ENCODE measurements at regions not wholly inside any gene's neighbourhood (a gene's known extent, or its start where the extent isn't known, plus 50 kb on each side); places are given as distances from the start of the nearest gene placed in this dataset.

GRCh38 chr11:112889446-112889845 lies 71.8 kb upstream of the NCAM1 start:
- Histone ChIP-seq H3K23me2 (ENCODE audit: low read depth, low read length) (no peaks in the 10 kb centered on the region), H2BK5ac (ENCODE audit: low read depth, low read length) (no peak overlapping the region), H3K79me1 (ENCODE audit: low read depth, low read length) (no peaks in the 10 kb centered on the region; the same call in 1 of the 2 replicates), H2BK12ac (ENCODE audit: low read depth, low read length) (no peak overlapping the region), H3K4ac (replicated peaks; ENCODE audit: insufficient read length, low read depth, low read length) (no peak overlapping the region), H4K8ac (ENCODE audit: extremely low read depth, insufficient read depth, low read length) (no peak overlapping the region; the same call in 1 of the 2 replicates), H3K56ac (replicated peaks; ENCODE audit: insufficient read length, low read depth, low read length) (no peak overlapping the region), H4K91ac (replicated peaks; ENCODE audit: insufficient read length, low read length) (no peak overlapping the region), H3K4me3 (ENCODE audit: extremely low read depth in 1 of 4, insufficient read depth in 2 of 4, low read depth in 3 of 4, low read length in 4 of 4) (no peak overlapping the region), H3K4me2 (ENCODE audit: insufficient read depth in 1 of 2, low read depth in 2 of 2, low read length in 2 of 2) (no peak overlapping the region), H4K5ac (ENCODE audit: insufficient read length, low read depth, low read length) (no peak overlapping the region), H2BK20ac (ENCODE audit: low read length) (no peak overlapping the region), H2BK15ac (ENCODE audit: low read length) (no peak overlapping the region), H3K79me2 (ENCODE audit: control insufficient read depth in 1 of 2, insufficient read depth in 2 of 2, low read length in 2 of 2) (no peaks in the 10 kb centered on the region), H3K27me3 (replicated peaks in 1 of 4; ENCODE audit: control insufficient read depth in 3 of 4, extremely low read depth in 1 of 4, insufficient read depth in 3 of 4, low read length in 3 of 4) (no peaks in the 10 kb centered on the region; a peak in 1 of 7 replicates), H4K20me1 (replicated peaks in 1 of 2; ENCODE audit: control insufficient read depth in 1 of 2, insufficient read depth in 2 of 2, low read length in 2 of 2) (no peaks in the 10 kb centered on the region), H3K36me3 (ENCODE audit: control insufficient read depth in 2 of 4, insufficient read depth in 4 of 4, low read length in 3 of 4) (no peaks in the 10 kb centered on the region), H3K9me3 (ENCODE audit: insufficient read depth in 2 of 2, low read depth in 1 of 2, low read length in 1 of 2) (no peaks in the 10 kb centered on the region), H2AK5ac (ENCODE audit: low read depth, low read length) (no peak overlapping the region), H2AFZ (ENCODE audit: low read length) (no peak overlapping the region), H3K27ac (ENCODE audit: low read depth, low read length) (no peak overlapping the region), H3K18ac (ENCODE audit: extremely low read depth, low read length) (no peak overlapping the region), H3K4me1 (replicated peaks in 1 of 4; ENCODE audit: control insufficient read depth in 3 of 4, insufficient read depth in 4 of 4, low read length in 3 of 4) (no peaks in the 10 kb centered on the region), H3K9ac (replicated peaks in 1 of 4; ENCODE audit: extremely low read depth in 1 of 4, low read depth in 3 of 4, low read length in 3 of 4) (no peak overlapping the region), H3K23ac (ENCODE audit: insufficient read length) (no peak overlapping the region), H3K14ac (ENCODE audit: insufficient read length) (no peak overlapping the region), H2BK120ac (replicated peaks; ENCODE audit: low read depth, low read length) (no peak overlapping the region)
- 89% methylated on average over 3 of the region's 3 CpGs; no CpG with 5 or more reads in 1 of the 2 experiments for WGBS, 2 experiments (ENCODE audit: extremely low coverage in 1 of 2, insufficient coverage in 1 of 2, insufficient read length in 1 of 2, insufficient replicate concordance in 2 of 2, low coverage in 1 of 2, low lambda C conversion rate in 2 of 2, missing lambda C conversion rate in 1 of 2)
- FAIRE-seq, result no peak
- ChIA-PET CTCF (ENCODE audit: partially characterized antibody) (interaction anchor here (1.0 kb wide), 1 partner anchor 14 kb away, joined by 4 read pairs; no protein-coding TSS in a partner anchor), POLR2A (ENCODE audit: partially characterized antibody) (no interaction called here)
- no peak for DNase-seq (ENCODE audit: low read depth in 1 of 2, low spot score in 2 of 2)
- TF ChIP-seq FOSL1 (IDR thresholded peaks at IDR 0.05; ENCODE audit: insufficient read depth, low read depth, low read length) (no peak), SIX5 (IDR thresholded peaks at IDR 0.05; ENCODE audit: low read depth, low read length) (no peak), BRCA1 (IDR thresholded peaks at IDR 0.05; ENCODE audit: low read depth, low read length) (no peak), E2F6 (IDR thresholded peaks at IDR 0.05) (no peak), TBP (IDR thresholded peaks at IDR 0.05; ENCODE audit: low read depth, low read length) (no peak), ATF2 (IDR thresholded peaks at IDR 0.05; ENCODE audit: low read length) (no peak), TEAD4 (IDR thresholded peaks at IDR 0.05; ENCODE audit: low read depth, low read length) (no peak), TAF7 (optimal IDR thresholded peaks at IDR 0.05; ENCODE audit: borderline replicate concordance, low read depth, low read length) (no peak)
- TF ChIP-seq, protein P1, sequence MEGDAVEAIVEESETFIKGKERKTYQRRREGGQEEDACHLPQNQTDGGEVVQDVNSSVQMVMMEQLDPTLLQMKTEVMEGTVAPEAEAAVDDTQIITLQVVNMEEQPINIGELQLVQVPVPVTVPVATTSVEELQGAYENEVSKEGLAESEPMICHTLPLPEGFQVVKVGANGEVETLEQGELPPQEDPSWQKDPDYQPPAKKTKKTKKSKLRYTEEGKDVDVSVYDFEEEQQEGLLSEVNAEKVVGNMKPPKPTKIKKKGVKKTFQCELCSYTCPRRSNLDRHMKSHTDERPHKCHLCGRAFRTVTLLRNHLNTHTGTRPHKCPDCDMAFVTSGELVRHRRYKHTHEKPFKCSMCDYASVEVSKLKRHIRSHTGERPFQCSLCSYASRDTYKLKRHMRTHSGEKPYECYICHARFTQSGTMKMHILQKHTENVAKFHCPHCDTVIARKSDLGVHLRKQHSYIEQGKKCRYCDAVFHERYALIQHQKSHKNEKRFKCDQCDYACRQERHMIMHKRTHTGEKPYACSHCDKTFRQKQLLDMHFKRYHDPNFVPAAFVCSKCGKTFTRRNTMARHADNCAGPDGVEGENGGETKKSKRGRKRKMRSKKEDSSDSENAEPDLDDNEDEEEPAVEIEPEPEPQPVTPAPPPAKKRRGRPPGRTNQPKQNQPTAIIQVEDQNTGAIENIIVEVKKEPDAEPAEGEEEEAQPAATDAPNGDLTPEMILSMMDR (IDR thresholded peaks at IDR 0.05; ENCODE audit: control extremely low read depth in 1 of 3, insufficient read depth in 1 of 3, low read depth in 1 of 3, low read length in 3 of 3), result no peak

All from H1 (cell line).